Lower lobe of right lung (tissue), 2 donors: ENCODE measurements at regions not wholly inside any gene's neighbourhood (a gene's known extent, or its start where the extent isn't known, plus 50 kb on each side); places are given as distances from the start of the nearest gene placed in this dataset.

Experiments
- ATAC-seq, 2 donors: fragments of 200-7000 bp; cut with Tn5 transposase; one replicate each; pipeline ENCODE4 v1.9.1; 2020 to 2022; ENCODE audit warnings: mild to moderate bottlenecking in 2 of 2, moderate library complexity in 2 of 2
- DNase-seq: peaks from one replicate; pipeline ENCODE4 v3.0.0-alpha.2; 2020
- H3K27ac ChIP-seq: fragments of 200-600 bp; one replicate; pipeline ENCODE4 v1.8.0; 2022
- H3K27me3 ChIP-seq: fragments of 200-600 bp; one replicate; pipeline ENCODE4 v1.8.0; 2022; ENCODE audit warnings: low read depth
- H3K36me3 ChIP-seq: fragments of 200-600 bp; one replicate; pipeline ENCODE4 v1.8.0; 2022; ENCODE audit warnings: mild to moderate bottlenecking
- H3K4me1 ChIP-seq: fragments of 200-600 bp; one replicate; pipeline ENCODE4 v1.8.0; 2022
- H3K4me3 ChIP-seq: fragments of 200-600 bp; one replicate; pipeline ENCODE4 v1.8.0; 2022; ENCODE audit warnings: mild to moderate bottlenecking
- H3K9me3 ChIP-seq: fragments of 200-600 bp; one replicate; pipeline ENCODE4 v1.8.0; 2022
- CTCF ChIP-seq: fragments of 200-600 bp; IDR thresholded peaks from one replicate; pipeline ENCODE4 v1.8.0; 2022; ENCODE audit warnings: antibody characterized with exemption, mild to moderate bottlenecking
- intact Hi-C: fragments of 100-400 bp; cut with DNase I; formaldehyde crosslinking; loops from one replicate; pipeline ENCODE4 v1.11.0; 2022
- donor health status: DM: no; HTN: yes; CAD: no; lungs with severe emphysema.

GRCh38 chr16:63967966-63968365, 1153.9 kb downstream of the CDH11 start:
- H3K27me3 ChIP-seq: no peaks in the 10 kb centered on the region
- H3K4me3 ChIP-seq: no peak overlapping the region
- no peaks in the 10 kb centered on the region for H3K4me1 ChIP-seq
- no peak for ATAC-seq
- intact Hi-C loops: no loop called here
- no peaks in the 10 kb centered on the region for H3K36me3 ChIP-seq
- no peak for TF ChIP-seq CTCF
- H3K27ac ChIP-seq: no peak overlapping the region
- no peak for DNase-seq
- no peaks in the 10 kb centered on the region for H3K9me3 ChIP-seq

- no peak for TF ChIP-seq CTCF
- intact Hi-C loops: no loop called here
- no peaks in the 10 kb centered on the region for H3K36me3 ChIP-seq
- H3K27me3 ChIP-seq: no peaks in the 10 kb centered on the region
- H3K9me3 ChIP-seq: no peaks in the 10 kb centered on the region
- no peak for DNase-seq
- H3K4me1 ChIP-seq: no peaks in the 10 kb centered on the region
- H3K27ac ChIP-seq: no peak overlapping the region
- ATAC-seq: no peak
- H3K4me3 ChIP-seq: no peak overlapping the region
Observed at GRCh38 chr16:63960321-63960720, 1161.5 kb downstream of the CDH11 start.

- Histone ChIP-seq H3K4me3 (no peak overlapping the region), H3K27me3 (no peaks in the 10 kb centered on the region), H3K9me3 (no peaks in the 10 kb centered on the region), H3K36me3 (no peaks in the 10 kb centered on the region), H3K4me1 (no peaks in the 10 kb centered on the region), H3K27ac (no peak overlapping the region)
- no peak for DNase-seq
- ATAC-seq: no peak
- no peak for TF ChIP-seq CTCF
- intact Hi-C loops: no loop called here
Observed at GRCh38 chr16:63947022-63947421, 1174.8 kb downstream of the CDH11 start.

GRCh38 chr16:63945806-63946205, 1176.1 kb downstream of the CDH11 start:
- H3K9me3 ChIP-seq: no peaks in the 10 kb centered on the region
- no peak overlapping the region for H3K4me3 ChIP-seq
- H3K4me1 ChIP-seq: no peaks in the 10 kb centered on the region
- H3K27me3 ChIP-seq: no peaks in the 10 kb centered on the region
- no peaks in the 10 kb centered on the region for H3K36me3 ChIP-seq
- TF ChIP-seq CTCF: no peak
- intact Hi-C loops: no loop called here
- no peak overlapping the region for H3K27ac ChIP-seq
- DNase-seq: no peak
- no peak for ATAC-seq

GRCh38 chr16:63943566-63943965, 1178.3 kb downstream of the CDH11 start:
- H3K4me1 ChIP-seq: no peaks in the 10 kb centered on the region
- H3K36me3 ChIP-seq: no peaks in the 10 kb centered on the region
- ATAC-seq (no peak), DNase-seq (no peak)
- no peak overlapping the region for H3K4me3 ChIP-seq
- H3K27me3 ChIP-seq: no peaks in the 10 kb centered on the region
- intact Hi-C loops: no loop called here
- no peak for TF ChIP-seq CTCF
- no peaks in the 10 kb centered on the region for H3K9me3 ChIP-seq
- H3K27ac ChIP-seq: no peak overlapping the region

- Histone ChIP-seq H3K4me1 (no peaks in the 10 kb centered on the region), H3K4me3 (no peak overlapping the region), H3K27me3 (no peaks in the 10 kb centered on the region), H3K36me3 (no peaks in the 10 kb centered on the region), H3K27ac (no peak overlapping the region), H3K9me3 (no peaks in the 10 kb centered on the region)
- ATAC-seq (no peak), DNase-seq (no peak)
- intact Hi-C loops: no loop called here
- no peak for TF ChIP-seq CTCF
Observed at GRCh38 chr16:63938661-63939060, 1183.2 kb downstream of the CDH11 start.
